DMS114 treated with DMSO at 0.1 percent for 48 hours (cell line): ENCODE measurements at regions not wholly inside any gene's neighbourhood (a gene's known extent, or its start where the extent isn't known, plus 50 kb on each side); places are given as distances from the start of the nearest gene placed in this dataset.

ENCODE experiments used
- DNase-seq: peaks from one replicate; lab custom pipeline; 2025; ENCODE audit not compliant: unreplicated experiment; lab: John Stamatoyannopoulos, UW

DNA sequence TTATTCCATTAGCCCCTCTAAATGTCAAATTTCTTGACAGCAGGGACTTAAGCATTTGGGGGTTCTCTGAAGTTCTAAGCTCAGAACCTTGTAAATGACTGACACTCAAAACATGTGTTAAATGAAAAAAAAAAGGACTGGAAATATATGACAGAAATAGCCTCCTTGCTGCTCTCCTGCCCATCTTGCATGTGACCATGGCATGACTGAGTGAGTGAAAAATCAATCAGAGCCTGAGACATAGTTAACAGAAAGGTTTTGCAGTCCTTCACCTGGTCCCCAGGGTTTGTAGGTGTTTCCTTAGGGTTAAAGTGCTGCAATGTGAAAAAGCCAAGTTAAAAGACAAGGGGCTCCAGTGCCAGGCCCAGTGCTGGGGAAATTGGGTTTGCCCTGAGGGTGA lies 168.1 kb downstream of the ZBTB18 start:
- no peak for DNase-seq

DNA sequence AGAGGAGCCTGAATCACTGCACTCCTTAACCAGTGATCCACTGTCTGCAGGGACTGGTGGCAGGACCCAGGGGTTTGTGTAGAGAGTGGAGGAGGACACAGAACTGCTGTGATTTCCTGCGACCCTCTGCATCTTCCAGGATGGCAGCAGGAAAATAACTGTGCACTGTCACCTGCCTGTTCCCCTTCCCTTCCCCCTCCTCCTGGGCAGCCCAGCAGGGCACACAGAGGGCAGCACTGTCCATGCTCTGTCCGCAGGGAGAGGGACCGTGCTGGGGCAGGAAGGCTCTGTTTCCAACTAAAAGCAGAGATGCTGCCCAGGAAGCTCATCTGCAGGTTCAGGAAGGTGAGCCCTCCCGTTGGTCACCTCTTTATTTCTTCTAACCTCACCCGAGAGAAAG lies 168.7 kb downstream of the ZBTB18 start:
- no peak for DNase-seq

DNA sequence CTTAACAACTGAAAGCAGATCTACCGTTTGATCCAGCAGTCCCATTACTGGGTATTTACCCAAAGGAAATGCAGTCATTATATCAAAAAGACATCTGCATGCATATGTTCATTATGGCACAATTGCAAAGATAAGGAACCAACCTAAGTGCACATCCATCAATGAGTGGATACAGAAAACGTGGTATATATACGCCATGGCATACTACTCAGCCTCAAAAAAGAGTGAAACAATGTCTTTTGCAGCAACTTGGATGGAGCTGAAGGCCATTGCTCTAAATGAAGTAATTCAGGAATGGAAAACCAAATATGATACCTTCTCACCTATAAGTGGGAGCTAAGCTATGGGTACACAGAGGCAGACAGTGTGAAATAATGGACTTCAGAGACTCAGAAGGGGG lies 169.3 kb downstream of the ZBTB18 start:
- no peak for DNase-seq

DNA sequence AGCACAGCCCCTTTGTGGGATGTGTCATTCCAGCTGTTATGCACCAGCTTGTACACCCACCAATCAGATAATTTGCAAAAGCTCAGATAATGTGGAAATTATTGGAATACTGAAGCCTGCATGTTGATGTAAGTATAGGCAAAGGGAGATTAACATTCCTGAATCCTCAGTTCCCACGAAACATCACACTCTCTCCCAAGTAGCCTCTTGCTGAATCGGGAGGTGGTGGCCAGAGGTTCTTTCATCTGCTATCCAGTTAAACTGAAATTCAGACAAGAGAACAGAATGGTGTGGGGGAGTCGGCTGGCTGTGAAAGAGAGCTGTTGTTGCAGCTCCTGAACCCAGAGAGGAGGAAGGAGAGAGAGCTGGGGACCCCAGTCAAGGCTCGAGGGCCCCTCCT lies 170.9 kb downstream of the ZBTB18 start:
- no peak for DNase-seq

DNA sequence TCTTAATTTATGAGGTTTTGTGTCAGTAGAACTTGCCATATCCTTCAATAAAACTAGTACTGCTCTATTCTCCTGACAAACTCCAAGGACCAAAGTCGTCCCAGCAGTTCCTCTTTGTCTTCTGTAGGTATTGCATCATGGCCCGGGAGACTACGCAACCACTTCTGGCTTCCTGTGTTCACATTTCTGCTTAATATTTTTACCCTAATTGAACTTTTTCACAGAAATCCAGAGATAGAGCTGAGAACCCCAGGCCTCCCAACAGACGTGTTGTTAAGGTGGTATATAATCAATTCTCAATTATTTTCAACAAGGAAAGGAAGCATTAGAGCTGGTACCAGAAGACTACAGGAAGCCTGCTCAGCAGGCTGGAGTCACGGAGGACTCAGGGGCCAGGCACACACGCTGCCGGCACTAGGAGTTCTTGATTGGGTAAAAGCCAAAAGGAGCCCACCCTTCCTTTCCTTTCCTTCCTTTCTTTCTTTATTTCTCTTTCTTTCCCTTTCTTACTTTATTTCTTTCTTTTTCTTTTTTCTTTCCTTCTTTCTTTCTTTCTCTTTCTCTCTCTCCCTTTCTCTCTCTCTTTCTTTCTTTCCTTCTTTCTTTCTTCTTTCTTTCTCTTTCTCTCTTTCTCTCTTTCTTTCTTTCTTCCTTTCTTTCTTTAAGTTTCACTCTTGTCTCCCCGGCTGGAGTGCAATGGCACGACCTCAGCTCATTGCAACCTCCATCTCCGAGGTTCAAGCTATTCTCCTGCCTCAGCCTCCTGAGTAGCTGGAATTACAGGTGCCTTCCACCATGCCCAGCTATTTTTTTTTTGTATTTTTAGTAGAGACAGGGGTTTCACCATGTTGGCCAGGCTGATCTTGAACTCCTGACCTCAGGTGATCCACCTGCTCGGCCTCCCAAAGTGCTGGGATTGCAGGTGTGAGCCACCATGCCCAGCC lies 173.7 kb downstream of the ZBTB18 start:
- no peak for DNase-seq

DNA sequence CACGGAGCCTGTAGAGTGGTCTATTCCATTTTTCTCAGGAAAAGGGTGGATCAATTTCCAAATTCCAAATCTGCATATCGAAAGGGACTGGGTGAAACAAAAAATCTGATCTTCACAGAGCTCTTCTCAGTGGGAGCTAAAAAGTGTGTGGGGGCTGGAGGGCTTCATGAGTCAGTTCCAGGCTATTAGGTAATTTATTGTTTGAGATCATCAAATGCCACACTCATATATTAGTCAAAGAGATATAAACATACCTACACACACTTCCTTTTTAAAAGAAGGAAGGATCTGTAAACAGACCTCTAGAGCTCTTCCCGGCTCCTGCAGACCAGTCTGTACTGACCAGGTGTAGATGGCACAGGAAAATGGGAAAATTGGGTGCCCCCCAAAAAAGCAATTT lies 175.4 kb downstream of the ZBTB18 start:
- no peak for DNase-seq

DNA sequence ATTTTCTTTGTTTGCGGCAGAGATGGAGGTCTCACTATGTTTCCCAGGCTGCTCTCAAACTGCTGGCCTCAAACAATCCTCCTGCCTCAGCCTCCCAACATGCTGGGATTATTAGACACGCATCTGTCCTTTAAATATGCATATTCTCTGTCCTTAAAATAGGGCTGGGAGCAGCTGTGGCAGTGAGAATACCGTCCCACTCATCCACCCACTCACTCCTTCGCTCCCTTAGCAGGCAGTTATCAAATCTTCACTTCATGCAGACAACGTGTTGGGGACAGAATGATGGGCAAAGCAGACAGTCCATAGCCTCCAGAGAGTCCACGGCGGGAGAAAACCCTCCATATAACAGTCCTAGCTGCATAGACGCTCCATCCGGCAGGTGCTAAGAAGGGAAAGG lies 179.4 kb downstream of the ZBTB18 start:
- DNase-seq, result no peak

DNA sequence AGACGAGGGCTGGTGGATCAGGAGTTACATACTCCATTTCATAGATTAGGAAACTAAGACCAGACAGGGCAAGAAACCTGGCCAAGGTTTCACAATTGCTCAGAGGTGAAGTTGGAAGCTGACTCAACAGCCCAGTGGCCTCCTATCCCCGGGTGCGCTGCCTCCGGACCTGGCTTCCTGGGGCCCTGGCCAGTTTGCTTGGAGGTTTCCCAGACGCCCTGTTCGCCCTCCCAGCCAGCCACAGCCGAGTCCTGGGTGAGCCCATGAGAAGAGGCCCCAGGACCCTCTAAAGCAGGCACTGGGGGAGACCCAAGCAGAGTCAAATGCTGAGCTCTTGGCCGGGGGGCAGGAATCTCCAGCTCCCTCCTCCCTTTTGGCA lies 180.1 kb downstream of the ZBTB18 start:
- no peak for DNase-seq

DNA sequence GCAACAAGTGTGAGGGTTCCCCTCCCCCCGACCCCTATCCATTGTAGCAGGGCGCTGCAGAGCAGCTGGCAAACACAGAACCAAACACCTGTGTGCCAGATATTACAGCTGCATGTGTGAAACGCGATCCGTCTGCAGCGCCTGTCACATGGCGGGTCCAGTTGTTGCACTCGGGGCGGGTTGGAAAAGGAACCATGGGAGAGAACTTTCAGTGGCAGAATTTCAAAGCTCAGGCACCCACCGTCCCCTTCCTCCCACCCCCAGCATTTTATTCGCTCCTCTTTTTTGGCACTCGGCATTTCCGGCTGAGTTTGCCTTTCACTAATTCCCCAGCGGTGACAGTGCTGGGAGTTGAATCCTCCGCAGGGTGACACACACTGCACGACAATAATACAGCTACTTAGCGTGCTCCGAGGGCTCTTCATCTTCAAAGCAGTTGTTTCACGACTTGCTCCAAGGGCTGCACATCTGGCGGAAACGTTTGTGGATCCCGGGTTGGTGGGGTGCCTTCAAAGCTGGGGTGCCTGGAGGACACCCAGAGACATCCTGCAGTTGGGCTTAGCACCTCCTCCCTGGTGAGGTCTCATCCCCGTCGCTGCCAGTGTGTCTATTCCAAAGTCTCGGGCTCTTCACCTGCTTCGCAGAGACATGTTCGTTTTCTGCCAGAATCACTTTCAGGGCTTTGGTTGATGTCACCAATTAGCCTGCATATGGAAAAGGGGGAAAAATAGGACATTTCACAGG lies 180.7 kb downstream of the ZBTB18 start:
- no peak for DNase-seq

DNA sequence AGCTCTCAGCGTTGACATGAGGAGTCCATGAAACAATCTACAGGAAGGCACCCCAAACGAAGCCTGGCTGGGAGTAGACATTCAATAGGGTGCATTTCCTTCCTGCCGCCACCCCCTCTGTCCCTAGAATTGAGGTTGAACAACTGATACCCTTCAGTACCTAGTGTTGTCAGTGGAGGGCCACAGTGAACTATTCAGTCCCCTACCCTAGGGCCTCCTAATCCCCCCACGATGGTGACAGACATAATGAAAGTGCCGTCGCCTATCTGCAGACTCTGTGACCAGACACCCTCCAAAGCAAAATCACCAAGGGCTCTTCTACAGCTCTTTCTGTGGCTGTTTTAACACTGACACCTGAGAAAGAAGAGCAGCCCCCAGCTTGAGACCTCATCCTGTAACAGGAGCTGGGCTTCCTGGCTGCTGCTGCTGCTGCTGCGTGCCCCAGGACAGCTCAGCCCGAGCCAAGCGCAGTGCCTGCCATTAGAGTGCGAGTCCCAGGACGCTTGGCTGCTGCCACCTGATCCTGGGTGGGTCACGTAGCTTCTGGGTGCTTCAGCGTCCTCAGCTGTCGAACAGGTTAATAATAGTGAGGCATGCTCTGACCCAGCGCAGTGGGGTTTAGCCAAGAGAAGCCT lies 183.0 kb downstream of the ZBTB18 start:
- DNase-seq, result no peak

DNA sequence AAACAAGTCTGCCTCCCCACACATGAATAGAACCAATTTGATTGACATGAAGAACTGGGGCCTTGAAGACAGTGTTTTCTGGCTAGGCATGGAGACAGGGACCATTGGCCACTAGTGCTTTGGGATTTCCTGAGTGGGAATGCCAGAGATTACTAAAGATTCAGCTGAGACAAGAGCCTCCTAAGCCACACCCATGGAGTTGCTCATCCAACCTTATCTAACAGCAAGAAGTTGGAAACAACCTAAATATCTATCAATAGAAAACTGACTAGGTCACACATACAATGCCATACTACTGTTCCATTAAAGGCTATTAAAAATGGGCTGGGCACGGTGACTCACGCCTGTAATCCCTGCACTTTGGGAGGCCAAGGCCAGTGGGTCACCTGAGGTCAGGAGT lies 184.1 kb downstream of the ZBTB18 start:
- DNase-seq, result no peak

DNA sequence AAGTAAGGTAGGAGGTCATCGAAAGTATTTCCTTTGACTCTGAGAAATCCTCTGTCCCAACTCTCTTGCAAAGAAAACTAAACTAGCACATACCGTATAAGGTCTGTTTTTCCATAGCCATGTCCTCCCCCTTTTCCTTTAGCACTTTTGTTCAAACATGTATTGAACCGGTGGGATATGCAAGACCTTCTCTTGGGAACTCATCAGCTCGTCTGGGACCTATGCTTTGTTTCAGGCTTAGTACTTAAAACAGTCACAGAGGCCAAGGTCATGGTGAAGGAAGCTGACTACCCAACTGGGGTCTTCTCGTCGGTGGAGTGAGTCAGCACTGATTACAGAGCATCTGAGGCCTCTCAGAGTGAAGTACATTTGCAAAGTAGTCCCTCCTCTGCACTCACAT lies 185.0 kb downstream of the ZBTB18 start:
- no peak for DNase-seq

DNA sequence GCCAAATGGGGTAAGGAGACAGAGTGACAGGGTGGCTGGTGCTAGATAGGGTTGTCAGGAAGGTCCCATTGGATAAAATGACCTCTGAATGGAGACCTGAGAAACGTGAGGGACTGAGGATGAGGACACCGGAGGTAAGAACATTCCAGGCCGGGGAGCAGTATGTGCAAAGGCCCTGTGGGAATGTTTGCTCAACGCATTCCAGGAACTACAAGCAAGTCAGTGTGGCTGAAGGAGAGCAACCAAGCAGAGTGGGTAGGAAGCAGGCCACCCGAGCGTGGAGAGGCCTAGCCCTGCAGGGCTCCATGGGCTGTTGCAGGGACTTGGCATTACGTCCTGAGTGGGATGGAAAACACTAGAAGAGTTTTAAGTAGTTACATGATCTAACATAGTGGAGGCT lies 185.6 kb downstream of the ZBTB18 start:
- no peak for DNase-seq

DNA sequence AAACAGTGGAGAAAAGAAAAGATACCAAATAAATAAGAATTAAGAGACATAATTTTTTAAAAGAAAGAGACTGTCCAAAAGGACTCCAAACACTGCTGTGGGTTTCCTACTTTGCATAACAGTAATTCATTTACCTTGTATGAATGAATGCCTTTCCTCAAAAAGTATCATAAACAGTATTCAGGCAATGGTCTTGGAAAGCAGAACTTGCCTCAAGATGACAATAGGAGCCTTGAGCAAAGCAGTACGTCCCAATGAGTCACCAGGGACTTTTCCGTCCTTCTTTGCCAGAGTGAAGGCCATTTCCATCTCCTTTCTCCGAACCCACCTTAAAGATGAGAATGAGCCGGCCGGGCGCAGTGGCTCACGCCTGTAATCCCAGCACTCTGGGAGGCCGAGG lies 186.4 kb downstream of the ZBTB18 start:
- no peak for DNase-seq

DNA sequence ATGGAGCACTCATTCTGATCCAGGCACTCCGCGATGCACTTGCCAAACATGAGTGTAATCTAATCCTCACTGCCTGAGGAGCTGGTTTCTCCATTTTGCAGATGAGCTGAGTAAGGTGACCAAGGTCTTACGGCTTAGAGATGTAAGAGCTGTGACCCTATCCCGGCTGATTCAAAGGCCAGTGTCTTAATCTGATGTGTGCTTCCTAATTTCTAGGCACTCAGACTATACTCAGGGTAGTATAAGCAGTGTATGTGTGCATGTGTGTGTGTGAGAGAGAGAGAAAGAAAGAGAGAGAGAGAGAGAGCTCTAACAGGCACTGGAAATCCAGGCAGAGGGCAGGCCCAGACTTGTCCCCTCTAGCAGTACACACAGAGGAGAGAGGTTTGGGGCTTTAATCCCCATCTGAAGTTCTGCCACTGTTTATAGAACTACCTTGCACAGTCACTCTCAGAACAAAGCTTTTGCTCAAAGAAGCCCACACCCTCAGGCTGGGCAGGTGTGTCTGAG lies 188.2 kb downstream of the ZBTB18 start:
- no peak for DNase-seq

DNA sequence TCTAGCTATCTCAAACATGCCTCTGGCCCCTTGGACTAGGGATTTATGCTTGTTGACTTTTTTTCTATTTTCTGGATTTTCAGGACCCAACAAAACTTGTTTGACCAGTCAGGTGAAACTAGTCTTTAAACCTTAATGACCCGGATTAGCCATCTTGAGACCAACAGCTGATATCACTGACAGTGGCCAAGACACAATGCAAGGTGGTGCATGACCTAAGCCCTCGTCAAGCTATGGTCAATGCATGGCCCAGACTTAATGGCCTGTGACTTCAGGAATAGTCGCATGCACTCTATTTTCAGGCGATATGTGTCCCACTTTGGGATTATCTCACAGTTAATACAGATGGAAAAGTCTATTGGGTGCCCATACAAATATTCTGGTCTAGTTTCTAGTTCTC lies 190.4 kb downstream of the ZBTB18 start:
- no peak for DNase-seq

DNA sequence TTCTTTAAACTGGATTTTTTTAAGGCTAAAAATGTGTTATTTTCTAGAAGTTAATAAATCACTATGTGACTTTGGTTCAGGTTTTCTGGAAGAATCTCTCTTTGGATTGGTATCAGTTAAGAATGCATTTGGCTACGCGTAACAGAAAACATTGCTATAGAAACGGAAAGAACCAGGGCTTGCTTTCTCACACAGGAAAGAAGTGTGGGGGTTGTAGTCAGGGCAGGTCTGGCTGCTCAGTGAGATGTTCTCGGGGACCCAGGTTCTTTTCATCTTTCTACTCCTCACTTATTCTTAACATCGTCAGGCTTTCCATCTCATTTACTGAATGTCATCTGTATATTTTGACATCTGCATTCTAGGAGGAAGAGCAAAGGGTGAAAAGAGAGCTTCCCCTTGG lies 191.4 kb downstream of the ZBTB18 start:
- no peak for DNase-seq

DNA sequence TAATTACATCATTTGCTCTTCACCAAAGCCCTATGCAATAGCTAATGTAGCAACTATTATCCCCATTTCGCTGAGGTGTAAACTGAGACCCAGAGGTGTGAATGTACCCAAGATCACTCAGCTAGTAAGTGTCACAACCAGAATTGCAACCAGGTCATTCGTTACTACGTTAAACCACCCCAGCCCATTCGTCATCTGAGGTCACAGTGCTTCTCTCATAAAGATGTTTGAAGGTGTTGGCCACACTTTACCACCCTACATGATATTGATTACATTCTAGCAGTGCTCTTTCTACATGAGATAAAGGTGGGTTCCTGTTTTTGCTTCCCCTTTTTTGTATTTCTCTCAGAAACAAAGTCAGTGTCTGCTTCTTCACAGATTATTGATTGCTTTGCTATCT lies 195.3 kb downstream of the ZBTB18 start:
- no peak for DNase-seq

DNA sequence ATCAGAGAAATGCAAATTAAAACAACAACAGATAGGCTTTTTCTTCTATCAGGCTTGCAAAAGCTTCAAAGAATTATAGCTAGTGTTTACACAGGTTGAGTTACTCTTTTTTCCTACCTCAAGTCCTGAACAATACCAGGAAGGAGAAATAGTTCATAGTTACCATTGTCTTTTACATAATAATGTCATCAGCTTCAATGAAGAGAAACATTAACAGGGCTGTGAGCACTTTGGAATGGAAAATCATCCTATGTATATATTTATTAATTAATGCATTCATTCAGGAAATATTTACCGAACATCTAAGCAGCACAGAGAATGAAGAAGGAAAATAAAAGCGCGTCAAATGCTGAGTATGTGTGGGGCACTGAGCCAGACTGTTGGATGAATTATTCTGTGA lies 197.3 kb downstream of the ZBTB18 start:
- DNase-seq, result no peak

DNA sequence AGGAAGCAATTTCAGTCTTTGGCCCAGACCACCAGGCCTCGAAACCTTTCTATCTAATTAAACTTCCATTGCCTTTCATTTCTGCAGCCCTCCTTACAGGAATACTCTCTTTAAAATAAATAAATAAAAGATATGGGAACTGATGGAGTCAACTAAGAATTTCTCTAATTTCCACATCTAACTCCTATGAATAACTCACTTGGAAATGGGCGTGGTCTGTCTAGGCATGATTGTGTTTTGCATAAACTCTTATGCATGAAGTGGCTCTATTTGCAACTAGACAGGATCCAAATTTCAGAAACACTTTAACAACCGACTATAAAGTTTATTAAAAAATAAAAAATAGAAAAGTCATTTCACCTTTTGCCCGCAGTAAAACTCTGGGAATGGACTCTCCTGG lies 199.5 kb downstream of the ADSS2 start:
- no peak for DNase-seq

DNA sequence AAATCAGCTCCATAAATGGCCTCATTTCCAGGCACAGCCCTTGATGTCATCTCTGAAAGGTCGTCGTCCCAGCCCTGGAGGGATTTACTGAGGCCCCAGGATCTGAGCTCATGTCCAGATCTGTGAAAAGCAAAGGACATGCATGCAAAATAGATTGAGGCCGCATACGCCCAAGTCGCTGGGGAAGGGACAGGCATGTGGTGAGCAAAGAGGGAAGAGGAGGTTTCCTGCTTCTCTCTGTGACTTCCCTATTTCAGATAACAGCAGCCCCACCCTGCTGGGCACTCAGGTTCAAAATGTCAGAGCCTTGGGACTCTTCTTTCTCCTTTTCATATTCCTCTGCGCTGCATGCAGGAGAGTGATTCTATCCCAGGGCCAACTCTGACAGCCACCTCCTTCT lies 197.2 kb downstream of the ADSS2 start:
- DNase-seq, result no peak

DNA sequence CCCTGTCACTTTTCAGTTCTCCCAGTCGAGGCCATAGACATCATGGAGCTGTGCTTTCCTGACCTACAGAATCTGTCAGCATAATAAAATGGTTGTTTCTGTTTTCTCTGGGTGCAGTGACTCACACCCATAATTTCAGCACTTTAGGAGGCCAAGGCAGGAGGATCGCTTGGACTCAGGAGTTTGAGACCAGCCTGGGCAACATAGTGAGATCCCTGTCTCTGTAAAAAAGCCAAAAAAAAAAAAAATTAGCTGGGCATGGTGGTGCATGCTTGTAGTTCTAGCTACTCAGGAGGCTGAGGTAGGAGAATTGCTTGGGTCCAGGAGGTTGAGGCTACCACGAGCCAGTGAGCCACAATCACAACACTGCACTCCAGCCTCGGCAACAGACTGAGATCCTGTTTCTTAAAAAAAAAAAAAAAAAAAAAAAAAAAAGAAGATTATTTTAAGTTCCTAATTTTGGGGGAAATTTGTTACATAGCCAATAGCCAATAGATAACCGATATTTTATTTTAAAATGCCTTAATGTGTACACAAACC lies 196.2 kb downstream of the ADSS2 start:
- DNase-seq, result no peak
